SK-N-SH (cell line): ENCODE measurements at regions not wholly inside any gene's neighbourhood (a gene's known extent, or its start where the extent isn't known, plus 50 kb on each side); places are given as distances from the start of the nearest gene placed in this dataset.

Experiments used
- CTCF ChIA-PET: fragments of 300-600, 350-600 bp; formaldehyde crosslinking; extraction: SDS; loops from one replicate; lab custom pipeline; 2021; lab: Yijun Ruan, JAX
- POLR2A ChIA-PET: fragments of 350-600 bp; sonication (Branson Sonifier 250); formaldehyde crosslinking; extraction: SDS; loops from one replicate; lab custom pipeline; 2020; ENCODE audit warnings: antibody characterized with exemption, inconsistent platforms; lab: Yijun Ruan, JAX
- DNase-seq: peaks from one replicate; pipeline ENCODE4 v3.0.0; 2012
- H2AFZ ChIP-seq: fragments of 200-600 bp; sonication (generic); 2 replicates; pipeline ENCODE4 v1.8.1; 2016; ENCODE audit warnings: antibody characterized with exemption, mild to moderate bottlenecking, low read depth
- H3F3A ChIP-seq: fragments of 200-600 bp; sonication (generic); replicated peaks from 2 replicates; pipeline ENCODE3; 2016; ENCODE audit warnings: antibody characterized with exemption, mild to moderate bottlenecking; ENCODE audit not compliant: insufficient read depth
- H3K27ac ChIP-seq, 2 experiments: fragments of 200-500 bp in 1 of 2; fragments of 200-600 bp in 1 of 2; sonication (Bioruptor generic) in 1 of 2; sonication (generic), shearing (Covaris generic) in 1 of 2; 2 replicates each; pipeline versions ENCODE4 v1.5.1 to v1.6.1; 2014 to 2016; ENCODE audit warnings: low read depth in 2 of 2, inconsistent platforms in 1 of 2, low read length in 1 of 2, mild to moderate bottlenecking in 1 of 2, mixed read lengths in 1 of 2
- H3K27me3 ChIP-seq: fragments of 200-600 bp; sonication (generic), shearing (Covaris generic); 2 replicates; pipeline ENCODE4 v1.6.1; 2016; ENCODE audit warnings: mixed run types; ENCODE audit not compliant: insufficient read depth
- H3K36me3 ChIP-seq, 2 experiments: fragments of 200-500 bp in 1 of 2; fragments of 200-600 bp in 1 of 2; sonication (Bioruptor generic) in 1 of 2; sonication (generic) in 1 of 2; replicated peaks in 1 of 2; 2 replicates each; pipeline versions ENCODE3 to v1.5.1; 2014 to 2016; ENCODE audit warnings: low read length in 1 of 2, mild to moderate bottlenecking in 1 of 2; ENCODE audit not compliant: insufficient read depth in 2 of 2, control insufficient read depth in 1 of 2
- H3K4me1 ChIP-seq, 2 experiments: fragments of 200-500 bp in 1 of 2; fragments of 200-600 bp in 1 of 2; sonication (Bioruptor generic) in 1 of 2; sonication (generic), shearing (Covaris generic) in 1 of 2; 2 replicates each; pipeline versions ENCODE4 v1.5.1 to v1.6.1; 2014 to 2016; ENCODE audit warnings: low read depth in 1 of 2, low read length in 1 of 2, mixed run types in 1 of 2; ENCODE audit not compliant: insufficient read depth in 2 of 2, control insufficient read depth in 1 of 2
- H3K4me2 ChIP-seq: fragments of 200-600 bp; sonication (generic), shearing (Covaris generic); 2 replicates; pipeline ENCODE4 v1.6.1; 2017; ENCODE audit warnings: mixed run types
- H3K4me3 ChIP-seq, 2 experiments: fragments of 200-500 bp in 1 of 2; fragments of 200-600 bp in 1 of 2; sonication (Bioruptor generic) in 1 of 2; sonication (generic), shearing (Covaris generic) in 1 of 2; 2 replicates each; pipeline versions ENCODE4 v1.5.1 to v1.8.1; 2014 to 2016; ENCODE audit warnings: low read depth in 2 of 2, inconsistent platforms in 1 of 2, low read length in 1 of 2, mild to moderate bottlenecking in 1 of 2, mixed read lengths in 1 of 2, moderate library complexity in 1 of 2
- H3K79me2 ChIP-seq: fragments of 200-600 bp; sonication (generic); 2 replicates; pipeline ENCODE4 v1.8.1; 2017; ENCODE audit warnings: mild to moderate bottlenecking; ENCODE audit not compliant: insufficient read depth
- H3K9ac ChIP-seq: fragments of 200-600 bp; sonication (generic); 2 replicates; pipeline ENCODE4 v1.6.1; 2017; ENCODE audit warnings: mixed run types
- H3K9me2 ChIP-seq: fragments of 200-600 bp; sonication (generic); 2 replicates; pipeline ENCODE4 v1.6.1; 2017; ENCODE audit warnings: mixed run types
- H3K9me3 ChIP-seq: fragments of 200-600 bp; sonication (generic); 2 replicates; pipeline ENCODE4 v1.6.1; 2017; ENCODE audit warnings: mixed run types, mild to moderate bottlenecking, moderate library complexity
- H4K20me1 ChIP-seq: fragments of 200-600 bp; sonication (generic); 2 replicates; pipeline ENCODE4 v1.6.1; 2017; ENCODE audit warnings: mild to moderate bottlenecking, mixed run types; ENCODE audit not compliant: insufficient read depth
- CHD2 ChIP-seq: fragments of 150-350 bp; IDR thresholded peaks from 2 replicates; pipeline ENCODE4 v1.6.1; 2018; ENCODE audit warnings: low read length; ENCODE audit not compliant: partially characterized antibody
- EP300 ChIP-seq, 2 experiments: IDR thresholded peaks; 2 replicates each; pipeline versions ENCODE4 v1.4.0 to v1.6.1; 2012; ENCODE audit warnings: borderline replicate concordance in 1 of 2, low read depth in 1 of 2, low read length in 1 of 2
- FOSL2 ChIP-seq: IDR thresholded peaks from 2 replicates; pipeline ENCODE4 v1.4.0; 2012; ENCODE audit warnings: low read depth, mild to moderate bottlenecking, moderate library complexity, borderline replicate concordance
- FOXJ3 ChIP-seq: sonication (generic); formaldehyde crosslinking; IDR thresholded peaks from 2 replicates; pipeline ENCODE4 v1.5.1; 2020; ENCODE audit warnings: mild to moderate bottlenecking, missing genetic modification reagents
- GATA2 ChIP-seq: sonication (generic); formaldehyde crosslinking; IDR thresholded peaks from 2 replicates; pipeline ENCODE4 v1.5.0; 2020; ENCODE audit warnings: mild to moderate bottlenecking, missing genetic modification reagents
- NFIC ChIP-seq: IDR thresholded peaks from 2 replicates; pipeline ENCODE4 v1.4.0; 2012; ENCODE audit warnings: borderline replicate concordance
- POLR2AphosphoS5 ChIP-seq: IDR thresholded peaks from 2 replicates; pipeline ENCODE4 v1.6.1; 2012; ENCODE audit warnings: low read depth, low read length
- RAD21 ChIP-seq: IDR thresholded peaks from 2 replicates; pipeline ENCODE4 v1.6.1; 2012; ENCODE audit warnings: mild to moderate bottlenecking, low read length
- RCOR1 ChIP-seq: fragments of 150-350 bp; IDR thresholded peaks from 2 replicates; pipeline ENCODE4 v1.6.1; 2017; ENCODE audit warnings: antibody characterized with exemption, low read length
- RFX5 ChIP-seq: IDR thresholded peaks from 2 replicates; pipeline ENCODE4 v1.6.1; 2012; ENCODE audit warnings: mild to moderate bottlenecking, improper control_type of control experiment, low read length
- SIN3A ChIP-seq: IDR thresholded peaks from 2 replicates; pipeline ENCODE4 v1.6.1; 2012; ENCODE audit warnings: low read depth, mild to moderate bottlenecking, low read length, moderate library complexity, borderline replicate concordance
- SMC3 ChIP-seq: IDR thresholded peaks from 2 replicates; pipeline ENCODE4 v1.6.1; 2012; ENCODE audit warnings: low read depth, low read length, improper control_type of control experiment
- TAF1 ChIP-seq: IDR thresholded peaks from 2 replicates; pipeline ENCODE4 v1.6.1; 2012; ENCODE audit warnings: low read depth, mild to moderate bottlenecking, low read length, moderate library complexity, borderline replicate concordance
- TCF12 ChIP-seq: IDR thresholded peaks from 2 replicates; pipeline ENCODE4 v1.4.0; 2012
- WGBS: methylation state at CpG from one replicate; pipeline ENCODE4 v1.1.6; 2017; ENCODE audit warnings: low lambda C conversion rate; 5-methylcytosine and 5-hydroxymethylcytosine counted together
- TF ChIP-seq, protein P1 (sequence below): IDR thresholded peaks from 2 replicates; pipeline ENCODE4 v1.4.0; 2012; ENCODE audit warnings: low read depth
- TF ChIP-seq, protein P2 (sequence below): IDR thresholded peaks from 2 replicates; pipeline ENCODE4 v1.4.0; 2012; ENCODE audit warnings: low read depth, borderline replicate concordance
- TF ChIP-seq, protein P3 (sequence below): fragments of 150-350 bp; IDR thresholded peaks from 2 replicates; pipeline ENCODE4 v1.6.1; 2016; ENCODE audit warnings: mild to moderate bottlenecking, low read depth, low read length
- TF ChIP-seq, protein P4 (sequence below): fragments of 150-350 bp; IDR thresholded peaks from 2 replicates; pipeline ENCODE4 v1.6.1; 2017; ENCODE audit warnings: antibody characterized with exemption, low read length, low read depth, borderline replicate concordance
- TF ChIP-seq, protein P5 (sequence below): fragments of 200-600 bp; sonication (generic); IDR thresholded peaks from 2 replicates; pipeline ENCODE4 v1.6.1; 2017; ENCODE audit warnings: antibody characterized with exemption, mild to moderate bottlenecking, moderate library complexity
- TF ChIP-seq, protein P6 (sequence below): IDR thresholded peaks from 2 replicates; pipeline ENCODE4 v1.4.0; 2012; ENCODE audit warnings: low read depth, borderline replicate concordance
- TF ChIP-seq, protein P7 (sequence below): IDR thresholded peaks from 2 replicates; pipeline ENCODE4; 2012

DNA sequence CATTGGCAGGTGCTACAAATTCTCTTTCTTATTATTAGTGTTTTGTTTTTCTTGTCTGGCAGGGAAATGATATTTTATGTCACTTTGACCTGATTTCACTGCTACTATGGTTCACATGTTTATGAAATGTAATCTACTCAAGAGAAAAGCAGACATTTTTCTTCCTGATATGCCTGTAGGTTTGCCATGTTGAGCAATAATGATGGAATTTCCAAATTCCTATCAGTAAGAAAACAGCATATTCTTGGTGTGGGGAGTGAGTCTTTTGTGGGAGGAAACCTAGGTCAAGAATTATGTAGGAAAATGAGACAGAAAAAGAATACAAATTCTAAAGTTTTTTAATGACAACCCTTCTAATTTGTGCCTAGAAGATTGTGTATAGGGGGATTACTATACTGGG lies 356.4 kb downstream of the SLC4A3 start:
- H3K27ac ChIP-seq: no peak overlapping the region
- no peak overlapping the region for H2AFZ ChIP-seq
- no peak overlapping the region for H3K4me3 ChIP-seq
- H3K9ac ChIP-seq: no peak overlapping the region
- H3K79me2 ChIP-seq: no peaks in the 10 kb centered on the region
- TF ChIP-seq TAF1 (no peak), FOXJ3 (no peak), GATA2 (no peak)
- POLR2A ChIA-PET: no interaction called here
- H3K9me2 ChIP-seq: no peaks in the 10 kb centered on the region
- H3K9me3 ChIP-seq: no peaks in the 10 kb centered on the region
- H3K4me2 ChIP-seq: no peak overlapping the region
- no peaks in the 10 kb centered on the region for H4K20me1 ChIP-seq
- no peaks in the 10 kb centered on the region for H3K27me3 ChIP-seq
- H3K4me1 ChIP-seq: no peaks in the 10 kb centered on the region
- H3K36me3 ChIP-seq: no peaks in the 10 kb centered on the region
- CTCF ChIA-PET: no interaction called here
- DNase-seq: no peak
- no peaks in the 10 kb centered on the region for H3F3A ChIP-seq

DNA sequence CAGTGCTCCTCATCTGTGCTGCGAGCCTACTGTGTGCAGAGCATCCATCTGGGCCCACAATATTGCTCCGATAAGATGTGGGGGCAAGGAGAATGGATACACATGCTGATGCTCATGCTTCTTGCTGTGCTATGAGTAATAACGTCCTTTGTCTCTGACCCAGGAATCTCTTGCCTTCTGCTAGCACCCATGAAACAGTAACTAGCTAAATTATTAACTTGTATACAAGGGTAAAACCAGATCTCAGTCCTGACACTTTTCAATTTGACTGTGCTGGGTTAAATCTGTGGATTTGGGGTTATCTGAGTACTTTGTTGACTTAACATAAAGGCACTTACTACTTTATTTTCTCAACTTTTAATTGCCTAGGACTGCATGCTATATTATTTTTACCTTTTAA lies 357.6 kb downstream of the SLC4A3 start:
- ChIA-PET POLR2A (no interaction called here), CTCF (interaction anchor here (0.8 kb wide), 1 partner anchor 152 kb away, joined by 3 read pairs; no protein-coding TSS in a partner anchor)
- Histone ChIP-seq H3K27me3 (no peaks in the 10 kb centered on the region), H3K4me2 (no peak overlapping the region), H3K9me2 (no peaks in the 10 kb centered on the region), H3K36me3 (no peaks in the 10 kb centered on the region), H3K9me3 (no peaks in the 10 kb centered on the region), H4K20me1 (no peaks in the 10 kb centered on the region), H3K9ac (no peak overlapping the region), H3K4me3 (no peak overlapping the region), H3F3A (no peaks in the 10 kb centered on the region), H3K79me2 (no peaks in the 10 kb centered on the region), H3K27ac (no peak overlapping the region), H3K4me1 (no peaks in the 10 kb centered on the region), H2AFZ (no peak overlapping the region)
- TF ChIP-seq, protein P1, sequence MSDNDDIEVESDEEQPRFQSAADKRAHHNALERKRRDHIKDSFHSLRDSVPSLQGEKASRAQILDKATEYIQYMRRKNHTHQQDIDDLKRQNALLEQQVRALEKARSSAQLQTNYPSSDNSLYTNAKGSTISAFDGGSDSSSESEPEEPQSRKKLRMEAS: no peak
- TF ChIP-seq NFIC: no peak
- TF ChIP-seq RFX5: no peak
- no peak for TF ChIP-seq GATA2
- TF ChIP-seq, protein P2, sequence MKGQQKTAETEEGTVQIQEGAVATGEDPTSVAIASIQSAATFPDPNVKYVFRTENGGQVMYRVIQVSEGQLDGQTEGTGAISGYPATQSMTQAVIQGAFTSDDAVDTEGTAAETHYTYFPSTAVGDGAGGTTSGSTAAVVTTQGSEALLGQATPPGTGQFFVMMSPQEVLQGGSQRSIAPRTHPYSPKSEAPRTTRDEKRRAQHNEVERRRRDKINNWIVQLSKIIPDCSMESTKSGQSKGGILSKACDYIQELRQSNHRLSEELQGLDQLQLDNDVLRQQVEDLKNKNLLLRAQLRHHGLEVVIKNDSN: no peak
- no peak for TF ChIP-seq EP300 (IDR thresholded peaks at IDR 0.05; ENCODE audit: borderline replicate concordance in 1 of 2, low read depth in 1 of 2, low read length in 1 of 2)
- TF ChIP-seq RAD21: no peak
- TF ChIP-seq CHD2: no peak
- TF ChIP-seq, protein P3, sequence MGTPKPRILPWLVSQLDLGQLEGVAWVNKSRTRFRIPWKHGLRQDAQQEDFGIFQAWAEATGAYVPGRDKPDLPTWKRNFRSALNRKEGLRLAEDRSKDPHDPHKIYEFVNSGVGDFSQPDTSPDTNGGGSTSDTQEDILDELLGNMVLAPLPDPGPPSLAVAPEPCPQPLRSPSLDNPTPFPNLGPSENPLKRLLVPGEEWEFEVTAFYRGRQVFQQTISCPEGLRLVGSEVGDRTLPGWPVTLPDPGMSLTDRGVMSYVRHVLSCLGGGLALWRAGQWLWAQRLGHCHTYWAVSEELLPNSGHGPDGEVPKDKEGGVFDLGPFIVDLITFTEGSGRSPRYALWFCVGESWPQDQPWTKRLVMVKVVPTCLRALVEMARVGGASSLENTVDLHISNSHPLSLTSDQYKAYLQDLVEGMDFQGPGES: no peak
- no peak for TF ChIP-seq SIN3A
- TF ChIP-seq, protein P4, sequence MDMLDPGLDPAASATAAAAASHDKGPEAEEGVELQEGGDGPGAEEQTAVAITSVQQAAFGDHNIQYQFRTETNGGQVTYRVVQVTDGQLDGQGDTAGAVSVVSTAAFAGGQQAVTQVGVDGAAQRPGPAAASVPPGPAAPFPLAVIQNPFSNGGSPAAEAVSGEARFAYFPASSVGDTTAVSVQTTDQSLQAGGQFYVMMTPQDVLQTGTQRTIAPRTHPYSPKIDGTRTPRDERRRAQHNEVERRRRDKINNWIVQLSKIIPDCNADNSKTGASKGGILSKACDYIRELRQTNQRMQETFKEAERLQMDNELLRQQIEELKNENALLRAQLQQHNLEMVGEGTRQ: no peak
- TF ChIP-seq POLR2AphosphoS5: no peak
- no peak for TF ChIP-seq FOSL2
- TF ChIP-seq, protein P5, sequence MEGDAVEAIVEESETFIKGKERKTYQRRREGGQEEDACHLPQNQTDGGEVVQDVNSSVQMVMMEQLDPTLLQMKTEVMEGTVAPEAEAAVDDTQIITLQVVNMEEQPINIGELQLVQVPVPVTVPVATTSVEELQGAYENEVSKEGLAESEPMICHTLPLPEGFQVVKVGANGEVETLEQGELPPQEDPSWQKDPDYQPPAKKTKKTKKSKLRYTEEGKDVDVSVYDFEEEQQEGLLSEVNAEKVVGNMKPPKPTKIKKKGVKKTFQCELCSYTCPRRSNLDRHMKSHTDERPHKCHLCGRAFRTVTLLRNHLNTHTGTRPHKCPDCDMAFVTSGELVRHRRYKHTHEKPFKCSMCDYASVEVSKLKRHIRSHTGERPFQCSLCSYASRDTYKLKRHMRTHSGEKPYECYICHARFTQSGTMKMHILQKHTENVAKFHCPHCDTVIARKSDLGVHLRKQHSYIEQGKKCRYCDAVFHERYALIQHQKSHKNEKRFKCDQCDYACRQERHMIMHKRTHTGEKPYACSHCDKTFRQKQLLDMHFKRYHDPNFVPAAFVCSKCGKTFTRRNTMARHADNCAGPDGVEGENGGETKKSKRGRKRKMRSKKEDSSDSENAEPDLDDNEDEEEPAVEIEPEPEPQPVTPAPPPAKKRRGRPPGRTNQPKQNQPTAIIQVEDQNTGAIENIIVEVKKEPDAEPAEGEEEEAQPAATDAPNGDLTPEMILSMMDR: no peak
- no peak for TF ChIP-seq TCF12
- TF ChIP-seq FOXJ3: no peak
- no peak for TF ChIP-seq RCOR1
- no peak for TF ChIP-seq SMC3
- TF ChIP-seq, protein P6, sequence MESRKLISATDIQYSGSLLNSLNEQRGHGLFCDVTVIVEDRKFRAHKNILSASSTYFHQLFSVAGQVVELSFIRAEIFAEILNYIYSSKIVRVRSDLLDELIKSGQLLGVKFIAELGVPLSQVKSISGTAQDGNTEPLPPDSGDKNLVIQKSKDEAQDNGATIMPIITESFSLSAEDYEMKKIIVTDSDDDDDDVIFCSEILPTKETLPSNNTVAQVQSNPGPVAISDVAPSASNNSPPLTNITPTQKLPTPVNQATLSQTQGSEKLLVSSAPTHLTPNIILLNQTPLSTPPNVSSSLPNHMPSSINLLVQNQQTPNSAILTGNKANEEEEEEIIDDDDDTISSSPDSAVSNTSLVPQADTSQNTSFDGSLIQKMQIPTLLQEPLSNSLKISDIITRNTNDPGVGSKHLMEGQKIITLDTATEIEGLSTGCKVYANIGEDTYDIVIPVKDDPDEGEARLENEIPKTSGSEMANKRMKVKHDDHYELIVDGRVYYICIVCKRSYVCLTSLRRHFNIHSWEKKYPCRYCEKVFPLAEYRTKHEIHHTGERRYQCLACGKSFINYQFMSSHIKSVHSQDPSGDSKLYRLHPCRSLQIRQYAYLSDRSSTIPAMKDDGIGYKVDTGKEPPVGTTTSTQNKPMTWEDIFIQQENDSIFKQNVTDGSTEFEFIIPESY: no peak
- TF ChIP-seq, protein P7, sequence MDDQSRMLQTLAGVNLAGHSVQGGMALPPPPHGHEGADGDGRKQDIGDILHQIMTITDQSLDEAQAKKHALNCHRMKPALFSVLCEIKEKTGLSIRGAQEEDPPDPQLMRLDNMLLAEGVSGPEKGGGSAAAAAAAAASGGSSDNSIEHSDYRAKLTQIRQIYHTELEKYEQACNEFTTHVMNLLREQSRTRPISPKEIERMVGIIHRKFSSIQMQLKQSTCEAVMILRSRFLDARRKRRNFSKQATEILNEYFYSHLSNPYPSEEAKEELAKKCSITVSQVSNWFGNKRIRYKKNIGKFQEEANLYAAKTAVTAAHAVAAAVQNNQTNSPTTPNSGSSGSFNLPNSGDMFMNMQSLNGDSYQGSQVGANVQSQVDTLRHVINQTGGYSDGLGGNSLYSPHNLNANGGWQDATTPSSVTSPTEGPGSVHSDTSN: no peak
- 14% methylated on average over 2 of the region's 3 CpGs for WGBS
- no peak for DNase-seq
